AG09319 (cell line): ENCODE measurements at regions not wholly inside any gene's neighbourhood (a gene's known extent, or its start where the extent isn't known, plus 50 kb on each side); places are given as distances from the start of the nearest gene placed in this dataset.

Experiments used
- DNase-seq: peaks from one replicate; pipeline ENCODE4 v3.0.0-alpha.2; 2010; ENCODE audit warnings: low read depth; ENCODE audit errors: extremely low read depth
- TF ChIP-seq, protein P1 (sequence below): IDR thresholded peaks from 2 replicates; pipeline ENCODE4 v1.5.1; 2011; ENCODE audit warnings: low read depth, mild to moderate bottlenecking, inconsistent platforms, low read length, moderate library complexity

DNA sequence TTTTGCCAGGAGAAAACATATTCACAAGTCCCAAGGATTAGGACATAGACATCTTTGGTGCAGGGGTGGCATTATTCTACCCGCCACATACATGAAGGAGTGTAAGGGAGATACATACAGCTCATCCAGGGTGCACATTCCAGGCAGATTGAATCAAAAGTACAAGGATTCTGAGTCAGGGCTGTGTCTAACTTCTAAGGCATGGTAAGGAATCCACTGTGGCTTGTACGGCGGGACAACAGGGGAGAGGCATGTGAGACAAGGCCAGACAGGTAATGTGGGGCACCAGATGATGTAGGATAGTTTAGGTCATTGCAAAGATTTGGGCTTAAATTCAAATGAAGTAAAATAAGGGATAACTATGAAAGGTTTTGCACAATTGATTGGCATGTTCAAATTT is 780.9 kb downstream of the C6orf118 start:
- DNase-seq = no peak
- TF ChIP-seq, protein P1, sequence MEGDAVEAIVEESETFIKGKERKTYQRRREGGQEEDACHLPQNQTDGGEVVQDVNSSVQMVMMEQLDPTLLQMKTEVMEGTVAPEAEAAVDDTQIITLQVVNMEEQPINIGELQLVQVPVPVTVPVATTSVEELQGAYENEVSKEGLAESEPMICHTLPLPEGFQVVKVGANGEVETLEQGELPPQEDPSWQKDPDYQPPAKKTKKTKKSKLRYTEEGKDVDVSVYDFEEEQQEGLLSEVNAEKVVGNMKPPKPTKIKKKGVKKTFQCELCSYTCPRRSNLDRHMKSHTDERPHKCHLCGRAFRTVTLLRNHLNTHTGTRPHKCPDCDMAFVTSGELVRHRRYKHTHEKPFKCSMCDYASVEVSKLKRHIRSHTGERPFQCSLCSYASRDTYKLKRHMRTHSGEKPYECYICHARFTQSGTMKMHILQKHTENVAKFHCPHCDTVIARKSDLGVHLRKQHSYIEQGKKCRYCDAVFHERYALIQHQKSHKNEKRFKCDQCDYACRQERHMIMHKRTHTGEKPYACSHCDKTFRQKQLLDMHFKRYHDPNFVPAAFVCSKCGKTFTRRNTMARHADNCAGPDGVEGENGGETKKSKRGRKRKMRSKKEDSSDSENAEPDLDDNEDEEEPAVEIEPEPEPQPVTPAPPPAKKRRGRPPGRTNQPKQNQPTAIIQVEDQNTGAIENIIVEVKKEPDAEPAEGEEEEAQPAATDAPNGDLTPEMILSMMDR = no peak

DNA sequence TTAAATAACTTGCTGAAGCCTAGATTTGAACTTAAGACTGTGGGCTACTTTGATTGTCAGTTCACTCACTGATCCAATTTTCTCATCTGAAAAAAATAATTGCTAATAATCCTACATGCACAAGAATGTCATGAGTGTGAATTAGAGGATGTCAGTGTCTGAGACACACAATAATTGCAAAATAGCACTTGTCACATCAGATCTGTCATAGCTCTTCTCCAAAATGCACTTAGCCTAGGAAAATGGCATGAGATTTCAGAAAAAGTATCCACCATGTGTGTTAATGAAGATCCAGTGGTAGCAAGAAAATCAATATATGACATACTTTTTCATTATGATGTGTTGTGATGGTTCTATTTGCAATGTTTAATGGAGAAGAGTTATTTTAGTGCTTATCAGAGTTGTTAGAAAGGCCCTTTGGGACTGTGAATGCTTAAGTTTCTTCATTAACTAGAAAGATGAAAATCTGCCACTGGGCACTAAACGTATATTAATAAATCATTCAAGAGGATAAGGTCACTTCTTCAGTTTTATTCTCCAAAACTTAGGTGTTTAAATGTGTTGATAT is 786.2 kb downstream of the C6orf118 start:
- no peak for DNase-seq
- TF ChIP-seq, protein P1 = no peak

DNA sequence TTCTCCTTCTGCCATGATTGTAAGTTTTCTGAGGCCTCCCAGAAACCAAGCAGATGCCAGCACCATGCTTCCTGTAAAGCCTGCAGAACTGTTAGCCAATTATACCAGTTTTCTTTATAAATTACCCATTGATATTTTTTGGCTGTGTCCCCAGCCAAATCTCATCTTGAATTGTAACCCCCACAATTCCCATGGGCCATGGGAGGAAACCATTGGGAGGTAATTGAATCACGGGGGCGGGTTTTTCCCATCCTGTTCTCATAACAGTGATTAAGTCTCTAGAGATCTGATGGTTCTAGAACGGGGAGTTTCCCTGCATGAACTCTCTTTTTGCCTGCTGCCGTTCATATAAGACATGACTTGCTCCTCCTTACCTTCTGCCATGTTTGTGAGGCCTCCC is 788.5 kb downstream of the C6orf118 start:
- TF ChIP-seq, protein P1 = no peak
- DNase-seq = no peak

DNA sequence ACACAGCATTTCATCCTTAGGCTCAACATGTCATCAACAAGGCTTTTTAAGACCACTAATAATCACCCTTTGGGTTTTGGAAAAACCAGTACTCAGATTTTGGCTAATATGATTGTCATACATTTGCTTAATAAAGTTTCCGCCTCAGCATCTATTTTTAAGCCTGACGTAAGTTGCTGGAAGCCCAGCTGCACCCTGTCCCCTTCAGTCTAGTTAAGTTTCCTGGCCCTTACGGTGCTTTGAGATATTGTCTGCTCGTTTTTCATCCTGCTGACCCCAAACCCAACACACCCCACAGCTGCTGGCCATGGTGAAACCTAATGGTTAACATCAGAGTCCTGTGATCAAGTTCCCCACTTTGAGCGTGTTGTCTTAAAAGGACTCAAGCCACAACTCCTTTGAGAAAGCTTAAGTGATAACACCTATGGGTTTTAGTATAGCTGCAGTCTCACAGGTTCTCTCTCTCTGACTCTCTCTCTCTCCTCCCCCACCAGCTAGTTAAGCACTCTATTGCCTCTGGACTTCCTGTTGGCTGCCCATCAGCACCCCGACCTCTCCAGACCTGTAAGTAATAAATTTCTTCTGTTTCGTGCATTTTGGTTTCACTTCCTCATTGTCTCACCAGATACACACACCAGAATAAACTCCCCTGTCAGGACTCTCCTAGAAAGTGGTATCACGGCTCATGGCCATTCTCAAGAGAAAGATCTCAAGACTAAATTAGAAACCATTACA is 802.0 kb downstream of the C6orf118 start:
- TF ChIP-seq, protein P1 = no peak
- DNase-seq = no peak

DNA sequence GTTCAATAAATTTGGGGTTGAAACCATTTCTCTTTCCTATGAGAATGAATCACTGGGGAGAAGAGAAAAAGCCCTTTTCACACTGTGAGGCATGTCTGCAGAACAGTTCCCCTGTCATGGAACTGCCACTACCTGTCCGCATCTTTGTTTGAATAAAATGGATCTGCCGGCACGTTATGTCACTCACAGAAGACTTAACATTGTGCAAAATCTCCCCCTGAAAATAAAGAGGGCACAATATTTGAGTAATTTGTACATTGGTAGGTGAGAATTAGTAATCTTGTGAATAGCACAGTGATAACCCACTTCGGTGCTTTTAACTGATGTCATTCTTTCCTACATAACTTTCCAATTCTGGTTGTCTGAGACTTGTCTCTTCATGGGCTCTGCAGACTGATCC is 804.0 kb downstream of the C6orf118 start:
- TF ChIP-seq, protein P1 = no peak
- no peak for DNase-seq

DNA sequence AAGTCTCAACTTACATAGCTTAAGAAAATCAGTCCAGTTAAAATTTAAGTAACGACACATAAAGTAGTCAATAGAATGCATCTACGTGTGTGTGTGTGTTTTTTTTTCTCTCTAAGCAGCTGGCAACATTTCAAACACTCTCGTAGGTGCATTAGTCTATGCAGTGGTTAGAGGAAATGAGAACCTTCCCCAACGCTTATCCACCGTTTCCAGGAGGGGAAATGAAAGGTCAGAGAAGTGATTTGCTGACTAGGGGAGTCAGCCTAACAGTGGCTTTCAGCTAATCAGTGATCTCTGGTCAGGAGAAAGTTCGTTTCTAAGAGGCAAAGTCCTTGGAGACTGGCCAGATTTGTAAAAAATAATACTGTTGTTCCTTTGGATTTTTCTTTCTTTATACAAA is 806.6 kb downstream of the C6orf118 start:
- DNase-seq = no peak
- TF ChIP-seq, protein P1 = no peak

DNA sequence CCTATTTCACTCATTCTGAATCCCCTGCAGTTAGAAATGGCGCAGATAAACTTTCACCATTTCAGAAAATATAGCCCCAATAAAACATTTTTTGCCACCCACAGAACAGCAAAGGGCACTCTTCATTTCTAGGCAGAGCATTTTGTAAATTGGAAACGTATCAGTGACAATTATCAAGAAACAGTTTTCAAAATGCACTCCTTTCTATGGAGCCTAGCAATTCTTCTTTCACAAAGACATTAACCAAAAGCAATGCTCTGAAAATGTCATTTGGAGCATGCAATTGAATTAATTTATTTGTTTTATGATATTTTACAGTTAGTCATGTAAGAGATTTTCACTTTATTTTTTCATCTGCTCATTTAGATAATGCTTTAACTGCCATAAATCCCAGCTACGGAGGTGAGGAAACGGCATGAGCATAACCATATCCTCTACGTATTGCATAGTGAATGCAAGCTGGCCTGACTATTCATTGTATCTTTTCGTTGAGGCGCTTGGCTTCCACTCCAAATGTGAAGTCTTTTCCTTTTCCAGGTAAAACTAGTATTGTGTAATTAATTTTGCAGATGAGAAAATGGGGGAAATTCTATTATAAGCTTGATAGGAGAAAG is 813.4 kb downstream of the C6orf118 start:
- DNase-seq = no peak
- TF ChIP-seq, protein P1 = no peak
